Right lobe of liver (tissue), 6 donors: ENCODE measurements at regions not wholly inside any gene's neighbourhood (a gene's known extent, or its start where the extent isn't known, plus 50 kb on each side); places are given as distances from the start of the nearest gene placed in this dataset.

Source experiments
- ATAC-seq, 4 donors: fragments of 200-7000 bp; cut with Tn5 transposase; one replicate each; pipeline ENCODE4 v1.9.1; 2020; ENCODE audit warnings: mild to moderate bottlenecking in 4 of 4, moderate library complexity in 4 of 4
- DNase-seq, 3 donors: peaks; one replicate each; pipeline ENCODE4 v3.0.0-alpha.2; 2020
- H3K27ac ChIP-seq, 3 donors: fragments of 200-600 bp; one replicate each; pipeline ENCODE4 v1.8.0; 2022
- H3K27me3 ChIP-seq, 2 donors: fragments of 200-600 bp; one replicate each; pipeline ENCODE4 v1.8.0; 2022
- H3K36me3 ChIP-seq, 4 donors: fragments of 200-600 bp; sonication (generic) in 1 of 4; one replicate each; pipeline versions ENCODE4 v1.5.1 to v1.8.0; 2017 to 2022; ENCODE audit warnings: control low read depth in 1 of 4
- H3K4me1 ChIP-seq, 4 donors: fragments of 200-600 bp; sonication (generic) in 1 of 4; one replicate each; pipeline versions ENCODE4 v1.5.1 to v1.8.0; 2017 to 2022; ENCODE audit warnings: control low read depth in 1 of 4
- H3K4me3 ChIP-seq, 3 donors: fragments of 200-600 bp; one replicate each; pipeline ENCODE4 v1.8.0; 2022
- H3K9me3 ChIP-seq, 4 donors: fragments of 200-600 bp; sonication (generic) in 1 of 4; one replicate each; pipeline versions ENCODE4 v1.5.1 to v1.8.0; 2017 to 2022; ENCODE audit warnings: control low read depth in 1 of 4
- CTCF ChIP-seq, 4 donors: fragments of 200-600 bp in 3 of 4; fragments of 450-650 bp in 1 of 4; IDR thresholded peaks; one replicate each; pipeline versions ENCODE4 v1.5.1 to v1.8.0; 2016 to 2022; ENCODE audit warnings: antibody characterized with exemption in 4 of 4, mild to moderate bottlenecking in 2 of 4
- POLR2A ChIP-seq: fragments of 450-650 bp; IDR thresholded peaks from one replicate; pipeline ENCODE4 v1.6.1; 2017; ENCODE audit warnings: antibody characterized with exemption, mild to moderate bottlenecking
- WGBS: methylation state at CpG from one replicate; pipeline ENCODE4 v1.1.6; 2018; ENCODE audit warnings: low coverage, low lambda C conversion rate; ENCODE audit not compliant: insufficient coverage; ENCODE audit errors: missing lambda C conversion rate; 5-methylcytosine and 5-hydroxymethylcytosine counted together
- intact Hi-C, 2 donors: fragments of 100-400 bp; cut with DNase I; formaldehyde crosslinking; loops; one replicate each; pipeline versions ENCODE4 v1.11.2 to v1.14.1; 2022
- donor health status: DM: no; HTN: yes; CAD: no.
- donor health status: DM: no; HTN: no; CAD: no.
- donor health status: DM: no; HTN: no; CAD: no.
- donor health status: DM: no; HTN: yes; CAD: no.
- donor health status: DM: no; HTN: yes; CAD: no.

GRCh38 chr2:196410008-196410407, 229.5 kb upstream of the CCDC150 start:
- 87% methylated on average over 1 of the region's 1 CpG for WGBS
- intact Hi-C loops = no loop called here

GRCh38 chr2:196413821-196414274, 225.7 kb upstream of the CCDC150 start:
- ATAC-seq = no peak
- no peak overlapping the region for H3K4me3 ChIP-seq
- WGBS = 69% methylated on average over 6 of the region's 6 CpGs
- H3K9me3 ChIP-seq = no peaks in the 10 kb centered on the region
- no peak for DNase-seq
- intact Hi-C loops = no loop called here
- no peaks in the 10 kb centered on the region for H3K4me1 ChIP-seq
- H3K27me3 ChIP-seq = no peaks in the 10 kb centered on the region
- H3K36me3 ChIP-seq = no peaks in the 10 kb centered on the region
- TF ChIP-seq CTCF (IDR thresholded peaks at IDR 0.05) (no peak), POLR2A (no peak)
- H3K27ac ChIP-seq = no peak overlapping the region

More at GRCh38 chr2:196410008-196410407, 229.5 kb upstream of the CCDC150 start:
- ATAC-seq (no peak), DNase-seq (no peak)
- TF ChIP-seq POLR2A (no peak), CTCF (IDR thresholded peaks at IDR 0.05) (no peak)
- Histone ChIP-seq H3K27ac (no peak overlapping the region), H3K36me3 (no peaks in the 10 kb centered on the region), H3K4me1 (no peaks in the 10 kb centered on the region), H3K27me3 (no peaks in the 10 kb centered on the region), H3K4me3 (no peak overlapping the region), H3K9me3 (no peaks in the 10 kb centered on the region)

GRCh38 chr2:196415384-196415783, 224.1 kb upstream of the CCDC150 start:
- TF ChIP-seq POLR2A (no peak), CTCF (IDR thresholded peaks at IDR 0.05) (no peak)
- DNase-seq (no peak), ATAC-seq (no peak)
- Histone ChIP-seq H3K27me3 (no peaks in the 10 kb centered on the region), H3K27ac (no peak overlapping the region), H3K4me3 (no peak overlapping the region), H3K36me3 (no peaks in the 10 kb centered on the region), H3K4me1 (no peaks in the 10 kb centered on the region), H3K9me3 (no peaks in the 10 kb centered on the region)
- whole genome bisulfite sequencing = 47% methylated on average over 5 of the region's 5 CpGs
- intact Hi-C loops = no loop called here

GRCh38 chr2:196420143-196420542, 219.4 kb upstream of the CCDC150 start:
- DNase-seq = no peak
- Histone ChIP-seq H3K27me3 (no peaks in the 10 kb centered on the region), H3K27ac (no peak overlapping the region), H3K9me3 (no peaks in the 10 kb centered on the region), H3K4me1 (no peaks in the 10 kb centered on the region), H3K36me3 (no peaks in the 10 kb centered on the region), H3K4me3 (no peak overlapping the region)
- TF ChIP-seq CTCF (IDR thresholded peaks at IDR 0.05) = no peak
- TF ChIP-seq POLR2A = no peak
- ATAC-seq = no peak
- 78% methylated on average over 3 of the region's 3 CpGs for WGBS
- intact Hi-C loops = no loop called here

- no peak for ATAC-seq
- H3K9me3 ChIP-seq = no peaks in the 10 kb centered on the region
- intact Hi-C loops = no loop called here
- no peaks in the 10 kb centered on the region for H3K27me3 ChIP-seq
- no peak overlapping the region for H3K4me3 ChIP-seq
- WGBS = 60% methylated on average over 2 of the region's 3 CpGs
- no peaks in the 10 kb centered on the region for H3K4me1 ChIP-seq
- TF ChIP-seq POLR2A (no peak), CTCF (IDR thresholded peaks at IDR 0.05) (no peak)
- no peaks in the 10 kb centered on the region for H3K36me3 ChIP-seq
- DNase-seq = no peak
- H3K27ac ChIP-seq = no peak overlapping the region
Measured at GRCh38 chr2:196421880-196422279, 217.6 kb upstream of the CCDC150 start.
